GM12878 (cell line): ENCODE measurements at regions not wholly inside any gene's neighbourhood (a gene's known extent, or its start where the extent isn't known, plus 50 kb on each side); places are given as distances from the start of the nearest gene placed in this dataset.

Source experiments
- JUNB ChIP-seq: IDR thresholded peaks from 2 replicates; pipeline ENCODE4 v1.6.1; 2016; ENCODE audit warnings: antibody characterized with exemption, mild to moderate bottlenecking
- JUND ChIP-seq: IDR thresholded peaks from 2 replicates; pipeline ENCODE4 v1.6.1; 2012; ENCODE audit warnings: low read depth, mild to moderate bottlenecking, low read length, improper control_type of control experiment, moderate library complexity
- MYC ChIP-seq: IDR thresholded peaks from 2 replicates; pipeline ENCODE4 v1.6.1; 2011; ENCODE audit warnings: mild to moderate bottlenecking, low read length, moderate library complexity, inconsistent platforms; ENCODE audit not compliant: insufficient read depth, insufficient replicate concordance, insufficient read length, severe bottlenecking
- SMC3 ChIP-seq: IDR thresholded peaks from 2 replicates; pipeline ENCODE4 v1.6.1; 2011; ENCODE audit warnings: low read length, improper control_type of control experiment, borderline replicate concordance
- TAF1 ChIP-seq: IDR thresholded peaks from 2 replicates; pipeline ENCODE4 v1.6.1; 2011; ENCODE audit warnings: mild to moderate bottlenecking, low read depth, low read length, borderline replicate concordance
- TBL1XR1 ChIP-seq: IDR thresholded peaks from 2 replicates; pipeline ENCODE4 v1.6.1; 2012; ENCODE audit warnings: low read depth, low read length, improper control_type of control experiment
- TF ChIP-seq, protein P1 (sequence below), 3 experiments: IDR thresholded peaks in 2 of 3; conservative IDR thresholded peaks in 1 of 3; 2 replicates each; pipeline ENCODE4 v1.5.1; 2011; ENCODE audit warnings: low read depth in 3 of 3, low read length in 3 of 3, mild to moderate bottlenecking in 3 of 3, control low read depth in 2 of 3, moderate library complexity in 2 of 3, inconsistent platforms in 1 of 3, mixed read lengths in 1 of 3; ENCODE audit not compliant: control insufficient read depth in 2 of 3, insufficient read depth in 1 of 3; ENCODE audit errors: extremely low read depth in 1 of 3
- TF ChIP-seq, protein P2 (sequence below): fragments of 150-350 bp; IDR thresholded peaks from 2 replicates; pipeline ENCODE4 v1.6.1; 2016; ENCODE audit warnings: low read depth, low read length
- TF ChIP-seq, protein P3 (sequence below): IDR thresholded peaks from 2 replicates; pipeline ENCODE4 v1.6.1; 2011; ENCODE audit warnings: low read depth, low read length, improper control_type of control experiment, borderline replicate concordance

DNA sequence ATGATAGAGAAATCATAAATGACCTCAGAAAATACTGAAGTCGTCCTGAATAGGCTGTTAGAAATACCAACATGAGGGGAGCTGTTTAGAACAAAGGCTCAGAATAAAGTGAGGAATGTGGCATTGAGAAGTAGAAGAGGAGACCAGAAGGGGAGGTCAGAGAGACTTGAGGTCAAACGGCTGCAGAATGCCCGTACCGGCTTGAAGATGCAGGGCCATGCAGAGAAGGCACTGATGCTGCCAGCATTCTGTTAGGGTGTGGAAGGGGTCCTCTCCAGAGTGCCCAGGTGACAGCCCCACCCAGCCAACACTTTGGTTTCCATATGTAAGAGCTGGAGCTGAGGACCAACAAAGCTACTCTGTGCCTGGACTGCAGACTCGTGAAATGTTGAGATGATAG is 570.9 kb downstream of the CDH26 start:
- no peak for TF ChIP-seq TBL1XR1
- TF ChIP-seq SMC3 = no peak
- TF ChIP-seq, protein P1, sequence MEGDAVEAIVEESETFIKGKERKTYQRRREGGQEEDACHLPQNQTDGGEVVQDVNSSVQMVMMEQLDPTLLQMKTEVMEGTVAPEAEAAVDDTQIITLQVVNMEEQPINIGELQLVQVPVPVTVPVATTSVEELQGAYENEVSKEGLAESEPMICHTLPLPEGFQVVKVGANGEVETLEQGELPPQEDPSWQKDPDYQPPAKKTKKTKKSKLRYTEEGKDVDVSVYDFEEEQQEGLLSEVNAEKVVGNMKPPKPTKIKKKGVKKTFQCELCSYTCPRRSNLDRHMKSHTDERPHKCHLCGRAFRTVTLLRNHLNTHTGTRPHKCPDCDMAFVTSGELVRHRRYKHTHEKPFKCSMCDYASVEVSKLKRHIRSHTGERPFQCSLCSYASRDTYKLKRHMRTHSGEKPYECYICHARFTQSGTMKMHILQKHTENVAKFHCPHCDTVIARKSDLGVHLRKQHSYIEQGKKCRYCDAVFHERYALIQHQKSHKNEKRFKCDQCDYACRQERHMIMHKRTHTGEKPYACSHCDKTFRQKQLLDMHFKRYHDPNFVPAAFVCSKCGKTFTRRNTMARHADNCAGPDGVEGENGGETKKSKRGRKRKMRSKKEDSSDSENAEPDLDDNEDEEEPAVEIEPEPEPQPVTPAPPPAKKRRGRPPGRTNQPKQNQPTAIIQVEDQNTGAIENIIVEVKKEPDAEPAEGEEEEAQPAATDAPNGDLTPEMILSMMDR (IDR thresholded peaks at IDR 0.05 in 2 of 3, conservative IDR thresholded peaks at IDR 0.05 in 1 of 3; ENCODE audit: control insufficient read depth in 2 of 3, extremely low read depth in 1 of 3, insufficient read depth in 1 of 3, low read depth in 3 of 3, low read length in 3 of 3) = no peak
- TF ChIP-seq, protein P2, sequence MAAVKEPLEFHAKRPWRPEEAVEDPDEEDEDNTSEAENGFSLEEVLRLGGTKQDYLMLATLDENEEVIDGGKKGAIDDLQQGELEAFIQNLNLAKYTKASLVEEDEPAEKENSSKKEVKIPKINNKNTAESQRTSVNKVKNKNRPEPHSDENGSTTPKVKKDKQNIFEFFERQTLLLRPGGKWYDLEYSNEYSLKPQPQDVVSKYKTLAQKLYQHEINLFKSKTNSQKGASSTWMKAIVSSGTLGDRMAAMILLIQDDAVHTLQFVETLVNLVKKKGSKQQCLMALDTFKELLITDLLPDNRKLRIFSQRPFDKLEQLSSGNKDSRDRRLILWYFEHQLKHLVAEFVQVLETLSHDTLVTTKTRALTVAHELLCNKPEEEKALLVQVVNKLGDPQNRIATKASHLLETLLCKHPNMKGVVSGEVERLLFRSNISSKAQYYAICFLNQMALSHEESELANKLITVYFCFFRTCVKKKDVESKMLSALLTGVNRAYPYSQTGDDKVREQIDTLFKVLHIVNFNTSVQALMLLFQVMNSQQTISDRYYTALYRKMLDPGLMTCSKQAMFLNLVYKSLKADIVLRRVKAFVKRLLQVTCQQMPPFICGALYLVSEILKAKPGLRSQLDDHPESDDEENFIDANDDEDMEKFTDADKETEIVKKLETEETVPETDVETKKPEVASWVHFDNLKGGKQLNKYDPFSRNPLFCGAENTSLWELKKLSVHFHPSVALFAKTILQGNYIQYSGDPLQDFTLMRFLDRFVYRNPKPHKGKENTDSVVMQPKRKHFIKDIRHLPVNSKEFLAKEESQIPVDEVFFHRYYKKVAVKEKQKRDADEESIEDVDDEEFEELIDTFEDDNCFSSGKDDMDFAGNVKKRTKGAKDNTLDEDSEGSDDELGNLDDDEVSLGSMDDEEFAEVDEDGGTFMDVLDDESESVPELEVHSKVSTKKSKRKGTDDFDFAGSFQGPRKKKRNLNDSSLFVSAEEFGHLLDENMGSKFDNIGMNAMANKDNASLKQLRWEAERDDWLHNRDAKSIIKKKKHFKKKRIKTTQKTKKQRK = no peak
- no peak for TF ChIP-seq MYC
- TF ChIP-seq TAF1 = no peak
- TF ChIP-seq JUNB = no peak
- TF ChIP-seq JUND = no peak
- TF ChIP-seq, protein P3, sequence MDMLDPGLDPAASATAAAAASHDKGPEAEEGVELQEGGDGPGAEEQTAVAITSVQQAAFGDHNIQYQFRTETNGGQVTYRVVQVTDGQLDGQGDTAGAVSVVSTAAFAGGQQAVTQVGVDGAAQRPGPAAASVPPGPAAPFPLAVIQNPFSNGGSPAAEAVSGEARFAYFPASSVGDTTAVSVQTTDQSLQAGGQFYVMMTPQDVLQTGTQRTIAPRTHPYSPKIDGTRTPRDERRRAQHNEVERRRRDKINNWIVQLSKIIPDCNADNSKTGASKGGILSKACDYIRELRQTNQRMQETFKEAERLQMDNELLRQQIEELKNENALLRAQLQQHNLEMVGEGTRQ = no peak
